HG02943 (cell line): ENCODE measurements at regions not wholly inside any gene's neighbourhood (a gene's known extent, or its start where the extent isn't known, plus 50 kb on each side); places are given as distances from the start of the nearest gene placed in this dataset.

Experiments
- ATAC-seq: cut with Tn5 transposase; IDR thresholded peaks from one replicate; pipeline ENCODE4 v1.9.1; 2021; ENCODE audit warnings: mild to moderate bottlenecking, low read depth, moderate library complexity; ENCODE audit not compliant: unreplicated experiment

DNA sequence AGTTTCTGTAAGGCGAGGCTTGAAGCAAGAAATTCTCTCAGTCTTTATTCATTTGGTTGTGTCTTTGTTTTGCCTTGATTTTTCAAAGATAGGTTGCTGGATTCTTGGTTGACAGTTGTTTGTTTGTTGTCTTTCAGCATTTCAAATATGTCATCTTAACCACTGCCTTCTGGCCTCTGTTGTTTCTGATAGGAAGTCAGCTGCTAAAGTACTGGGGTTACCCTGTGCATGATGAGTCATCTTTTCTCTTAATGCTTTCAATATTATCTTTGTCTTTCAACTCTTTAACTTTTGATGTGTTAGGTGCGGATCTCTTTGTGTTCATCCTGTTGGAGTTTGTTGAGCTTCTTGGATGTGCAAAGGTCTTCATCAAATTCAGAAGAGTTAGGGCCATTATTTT is 1571.3 kb downstream of the MAT2B start:
- no peak for ATAC-seq

DNA sequence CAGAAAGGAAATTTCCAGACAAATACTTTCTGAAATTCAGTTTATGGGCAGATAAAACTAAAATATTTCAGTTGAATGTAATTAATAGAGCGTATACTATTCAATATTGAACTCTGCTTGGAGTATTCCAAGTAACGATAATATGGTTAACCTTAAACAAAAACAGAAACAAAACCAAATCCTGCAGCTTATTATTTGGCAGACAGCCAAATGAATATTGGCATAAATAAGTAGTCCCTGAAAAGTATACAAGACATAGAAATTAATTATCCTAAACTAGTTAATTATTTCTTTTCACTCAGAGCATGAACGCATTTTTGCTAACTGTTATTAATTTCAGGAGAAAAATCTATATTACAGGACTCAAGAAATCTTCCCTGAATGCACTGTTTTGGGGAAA is 1574.0 kb downstream of the MAT2B start:
- no peak for ATAC-seq

DNA sequence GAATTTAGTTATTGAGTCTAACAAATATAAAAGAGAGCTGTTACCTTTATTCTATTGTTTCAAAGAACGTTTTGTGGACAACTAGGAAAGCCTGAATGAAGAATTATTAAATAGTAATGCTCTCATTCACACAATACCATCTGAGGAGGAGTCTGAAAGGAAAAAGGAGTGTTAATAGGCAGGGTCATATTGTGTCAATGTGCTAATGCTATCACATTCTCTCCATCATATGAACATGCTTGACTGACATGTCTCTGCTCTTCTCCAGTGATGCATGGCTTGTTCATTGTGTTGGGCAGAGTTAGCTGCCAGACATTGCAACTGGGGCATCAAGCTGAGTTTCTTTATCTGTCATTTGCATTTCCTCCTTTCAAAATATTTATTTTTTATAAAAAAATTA is 1578.0 kb downstream of the MAT2B start:
- ATAC-seq = no peak

GRCh38 chr5:165086465-165086864 is 1581.0 kb downstream of the MAT2B start:
- no peak for ATAC-seq

- ATAC-seq = no peak
Measured at GRCh38 chr5:165094782-165095181, 1589.4 kb downstream of the MAT2B start.

GRCh38 chr5:165101709-165102108 is 1596.3 kb downstream of the MAT2B start:
- ATAC-seq = no peak

GRCh38 chr5:165104611-165105010 is 1599.2 kb downstream of the MAT2B start:
- ATAC-seq = no peak

DNA sequence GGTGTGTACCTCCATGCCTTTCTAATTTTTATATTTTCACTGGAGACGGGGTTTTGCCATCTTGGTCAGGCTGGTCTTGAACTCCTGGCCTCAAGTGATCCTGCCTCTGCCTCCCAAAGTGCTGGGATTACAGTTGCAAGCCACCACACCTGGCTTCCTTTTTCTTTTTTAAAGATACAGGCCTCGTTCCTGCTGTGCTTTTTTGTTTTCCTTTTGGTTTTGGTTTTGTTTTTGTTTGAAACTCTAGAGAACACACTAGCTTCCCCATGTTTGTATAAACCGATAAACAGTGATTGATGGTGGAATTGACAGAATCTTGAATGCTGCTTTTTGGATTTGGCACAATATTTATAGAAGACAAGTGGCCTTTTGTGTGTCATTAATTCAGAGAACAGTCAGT is 1603.4 kb downstream of the MAT2B start:
- no peak for ATAC-seq

DNA sequence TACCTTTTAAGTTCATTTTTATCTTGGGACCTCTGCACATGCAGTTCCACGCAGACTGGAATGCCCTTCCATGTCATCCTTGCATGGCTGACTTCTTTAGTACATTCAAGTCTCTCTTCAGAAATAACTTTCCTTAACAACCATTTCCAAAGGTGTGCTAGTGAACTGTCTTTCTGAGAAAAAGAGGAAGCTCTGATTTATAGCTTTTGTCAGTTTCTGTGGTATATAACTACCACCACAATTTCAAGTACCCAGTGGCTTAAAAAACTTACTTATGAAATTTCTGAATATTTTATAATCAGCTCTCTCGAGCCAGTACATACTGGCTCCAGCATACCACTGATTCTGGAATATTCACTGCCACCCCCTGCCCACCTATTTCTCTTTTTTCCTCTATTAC is 1613.8 kb downstream of the MAT2B start:
- no peak for ATAC-seq

DNA sequence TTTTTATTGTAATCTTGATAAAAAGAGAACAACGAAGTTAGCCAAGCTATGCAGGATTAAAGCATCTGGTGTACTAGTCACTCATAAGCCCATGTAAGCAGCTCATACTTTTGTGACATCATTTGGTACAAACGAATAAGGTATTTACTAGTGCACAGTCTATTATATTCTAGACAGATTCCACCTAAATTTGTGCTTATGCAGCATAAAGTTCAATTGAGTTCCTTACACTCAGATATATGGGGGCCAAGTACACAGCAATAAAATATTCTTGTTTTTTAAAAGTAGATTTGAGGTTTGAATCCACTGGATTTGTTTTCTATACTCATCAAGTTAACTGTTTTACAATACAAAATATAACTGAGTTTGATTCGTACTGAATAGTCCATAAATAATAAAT is 1621.2 kb downstream of the MAT2B start:
- ATAC-seq = no peak

- ATAC-seq = no peak
Measured at GRCh38 chr5:165127941-165128340, 1622.5 kb downstream of the MAT2B start.

- no peak for ATAC-seq
Measured at GRCh38 chr5:165130656-165131055, 1625.2 kb downstream of the MAT2B start.

DNA sequence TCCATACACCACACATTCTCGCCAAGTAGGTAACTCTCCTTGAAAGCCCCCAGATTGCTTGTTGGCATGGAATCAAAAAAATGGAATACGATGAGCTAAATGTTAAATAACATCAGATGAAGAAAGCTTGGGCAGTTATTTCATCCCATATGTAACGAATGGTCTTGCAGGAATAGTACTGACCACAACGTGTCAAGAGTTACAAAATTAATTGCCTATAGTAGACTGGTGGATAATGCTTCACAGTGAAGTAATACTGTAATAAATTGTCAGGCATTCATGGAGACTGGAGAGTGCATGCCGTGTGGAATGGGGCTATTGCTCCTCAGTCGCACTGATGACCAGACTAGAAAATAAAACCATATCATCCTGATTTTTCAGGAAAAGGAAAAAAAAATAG is 1628.7 kb downstream of the MAT2B start:
- ATAC-seq = no peak

DNA sequence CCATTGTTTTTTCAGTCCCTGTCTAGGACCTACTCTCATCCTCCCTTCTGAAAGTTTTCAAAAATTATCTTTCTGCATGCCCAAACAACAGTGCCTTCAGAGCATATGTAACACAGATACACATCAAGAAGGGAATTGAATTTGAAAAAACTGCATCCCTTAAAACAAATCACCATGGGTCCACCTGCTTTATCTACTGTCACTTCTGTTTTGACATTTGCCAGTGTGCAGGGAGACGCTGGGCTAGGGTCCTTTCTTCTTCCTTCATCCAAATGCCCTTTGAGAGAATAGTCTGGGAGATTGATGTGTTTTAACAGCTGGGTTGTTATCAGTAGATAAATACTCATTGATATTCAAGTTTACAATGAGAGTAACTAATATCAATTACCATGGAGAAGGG is 1630.1 kb downstream of the MAT2B start:
- no peak for ATAC-seq

GRCh38 chr5:165137701-165138100 is 1632.3 kb downstream of the MAT2B start:
- no peak for ATAC-seq

DNA sequence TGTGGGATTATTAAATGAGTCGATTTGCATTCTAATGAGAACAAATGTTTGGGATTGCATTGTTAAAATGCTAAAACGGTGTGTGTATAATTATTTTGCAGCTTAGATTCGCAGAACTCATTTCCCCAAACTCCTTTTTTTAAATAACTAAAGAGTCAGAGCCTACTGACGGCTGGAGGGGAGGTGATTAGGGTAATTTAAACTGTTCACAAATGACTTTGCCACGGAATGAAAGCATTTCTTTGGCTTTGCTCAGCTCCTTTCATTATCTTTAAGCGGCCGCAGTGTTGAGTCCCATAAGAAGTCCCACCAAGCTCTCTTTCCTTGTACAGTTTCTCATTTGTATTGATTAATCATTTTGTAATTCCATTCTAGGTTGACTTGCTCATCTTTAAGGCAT is 1632.8 kb downstream of the MAT2B start:
- no peak for ATAC-seq

GRCh38 chr5:165139262-165139661 is 1633.8 kb downstream of the MAT2B start:
- no peak for ATAC-seq

GRCh38 chr5:165139721-165140120 is 1634.3 kb downstream of the MAT2B start:
- no peak for ATAC-seq

GRCh38 chr5:165143741-165144140 is 1638.3 kb downstream of the MAT2B start:
- ATAC-seq = no peak

DNA sequence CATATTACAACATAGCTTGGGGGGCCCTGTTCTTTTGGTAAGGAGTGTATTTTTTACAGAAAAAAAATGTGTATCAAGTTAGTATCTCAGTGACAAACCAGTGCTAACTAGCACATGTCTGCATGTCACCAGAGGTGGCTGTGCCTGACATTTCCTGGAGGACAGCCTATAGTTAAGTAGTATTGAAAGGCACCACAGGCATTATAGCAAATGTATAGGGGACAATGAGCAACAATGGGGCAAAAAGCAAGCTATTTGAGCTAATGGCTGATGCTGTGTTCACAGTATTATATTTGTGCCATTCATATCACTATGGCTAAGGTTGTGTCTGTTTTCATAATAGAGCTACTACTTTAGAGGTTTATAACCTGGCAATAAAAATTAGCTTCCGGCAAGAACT is 1644.0 kb downstream of the MAT2B start:
- no peak for ATAC-seq

DNA sequence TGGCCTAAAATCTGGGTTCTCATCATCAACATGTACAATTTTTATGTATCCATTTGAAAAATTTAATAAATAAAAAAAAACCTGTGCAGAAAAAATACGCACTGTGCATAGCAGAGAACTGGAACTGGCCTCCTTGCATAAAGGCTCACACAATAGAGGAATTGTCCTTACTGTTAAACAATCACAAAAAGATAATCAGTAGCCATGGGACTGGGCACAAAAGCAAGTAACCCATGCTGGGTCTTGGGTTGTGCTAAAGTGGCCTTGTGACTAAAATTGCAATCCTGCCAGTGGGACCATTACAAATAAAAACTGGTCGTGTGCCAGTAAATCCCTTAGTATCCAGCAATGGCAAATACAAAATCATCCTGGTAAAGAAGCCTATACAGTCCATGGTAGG is 1646.6 kb downstream of the MAT2B start:
- no peak for ATAC-seq

- no peak for ATAC-seq
Measured at GRCh38 chr5:165157219-165157618, 1651.8 kb downstream of the MAT2B start.

- no peak for ATAC-seq
Measured at GRCh38 chr5:165161204-165161603, 1655.8 kb downstream of the MAT2B start.

DNA sequence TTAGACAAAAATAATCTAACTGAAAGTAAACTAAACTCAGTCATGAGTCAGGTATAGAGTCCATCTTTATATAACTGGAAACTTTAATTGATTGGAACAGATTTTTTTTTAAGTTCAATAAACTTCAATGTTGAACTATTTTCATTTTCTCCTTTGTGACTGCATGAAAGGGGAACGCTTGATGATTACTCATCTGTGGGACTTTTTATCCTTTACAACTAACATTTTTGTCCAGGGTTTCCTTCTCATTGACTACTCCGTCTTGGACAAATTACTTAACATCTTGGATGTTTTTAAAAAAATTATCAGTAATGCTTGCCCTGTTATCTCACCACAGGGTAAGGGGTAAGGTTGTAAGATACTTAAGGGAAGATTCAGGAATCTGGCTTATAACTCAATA is 1658.4 kb downstream of the MAT2B start:
- no peak for ATAC-seq
